ENCODE measurements at regions not wholly inside any gene's neighbourhood (a gene's known extent, or its start where the extent isn't known, plus 50 kb on each side); places are given as distances from the start of the nearest gene placed in this dataset.

DNA sequence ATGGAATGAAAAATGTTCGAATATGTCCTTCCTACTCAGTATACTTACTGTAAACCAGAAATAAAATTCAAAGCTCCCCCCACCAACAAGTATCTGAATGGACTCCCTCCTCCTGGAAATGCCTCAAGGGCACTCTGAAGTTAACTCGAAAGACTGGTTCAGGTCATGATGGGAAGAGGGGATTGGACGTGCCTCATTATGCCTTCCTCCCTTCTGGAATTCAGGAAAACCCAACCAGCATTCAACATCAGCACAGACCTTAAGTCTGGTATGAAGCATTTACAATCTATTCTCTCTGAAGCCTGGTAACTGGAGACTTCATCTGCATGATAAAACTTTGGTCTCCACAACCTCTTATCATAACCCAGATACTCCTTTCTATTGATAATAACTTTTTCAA, 428.3 kb upstream of the RAG2 start:
- TF ChIP-seq, protein P1, sequence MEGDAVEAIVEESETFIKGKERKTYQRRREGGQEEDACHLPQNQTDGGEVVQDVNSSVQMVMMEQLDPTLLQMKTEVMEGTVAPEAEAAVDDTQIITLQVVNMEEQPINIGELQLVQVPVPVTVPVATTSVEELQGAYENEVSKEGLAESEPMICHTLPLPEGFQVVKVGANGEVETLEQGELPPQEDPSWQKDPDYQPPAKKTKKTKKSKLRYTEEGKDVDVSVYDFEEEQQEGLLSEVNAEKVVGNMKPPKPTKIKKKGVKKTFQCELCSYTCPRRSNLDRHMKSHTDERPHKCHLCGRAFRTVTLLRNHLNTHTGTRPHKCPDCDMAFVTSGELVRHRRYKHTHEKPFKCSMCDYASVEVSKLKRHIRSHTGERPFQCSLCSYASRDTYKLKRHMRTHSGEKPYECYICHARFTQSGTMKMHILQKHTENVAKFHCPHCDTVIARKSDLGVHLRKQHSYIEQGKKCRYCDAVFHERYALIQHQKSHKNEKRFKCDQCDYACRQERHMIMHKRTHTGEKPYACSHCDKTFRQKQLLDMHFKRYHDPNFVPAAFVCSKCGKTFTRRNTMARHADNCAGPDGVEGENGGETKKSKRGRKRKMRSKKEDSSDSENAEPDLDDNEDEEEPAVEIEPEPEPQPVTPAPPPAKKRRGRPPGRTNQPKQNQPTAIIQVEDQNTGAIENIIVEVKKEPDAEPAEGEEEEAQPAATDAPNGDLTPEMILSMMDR (IDR thresholded peaks at IDR 0.05) = no peak
- Histone ChIP-seq H3K27ac (no peak overlapping the region), H3K4me2 (ENCODE audit: low read length) (no peak overlapping the region), H3K9me3 (ENCODE audit: control insufficient read depth, low read length) (no peaks in the 10 kb centered on the region), H3K36me3 (ENCODE audit: control insufficient read depth, insufficient read depth, low read length) (no peaks in the 10 kb centered on the region), H3K27me3 (ENCODE audit: control insufficient read depth, insufficient read depth, low read length) (no peaks in the 10 kb centered on the region), H2AFZ (no peak overlapping the region), H3K79me2 (no peaks in the 10 kb centered on the region), H3K9ac (no peak overlapping the region), H3K4me1 (no peaks in the 10 kb centered on the region), H3K4me3 (ENCODE audit: low read depth, low read length) (no peak overlapping the region)

DNA sequence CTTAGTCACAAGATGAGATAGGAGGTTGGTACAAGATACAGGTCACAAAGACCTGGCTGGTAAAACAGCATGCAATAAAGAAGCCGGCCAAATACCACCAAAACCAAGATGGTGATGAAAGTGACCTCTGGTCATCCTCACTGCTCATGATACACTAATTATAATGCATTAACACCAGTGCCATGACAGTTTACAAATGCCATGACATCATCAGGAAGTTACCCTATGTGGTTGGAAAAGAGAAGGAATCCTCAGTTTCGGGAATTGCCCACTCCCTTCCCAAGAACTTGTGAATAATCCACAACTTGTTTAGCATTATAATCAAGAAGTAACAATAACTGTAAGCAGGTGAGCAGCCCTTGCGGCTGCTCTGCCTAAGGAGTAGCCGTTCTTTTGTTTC, 408.5 kb upstream of the RAG2 start:
- Histone ChIP-seq H3K9ac (no peak overlapping the region), H2AFZ (no peak overlapping the region), H3K79me2 (no peaks in the 10 kb centered on the region), H3K27me3 (ENCODE audit: control insufficient read depth, insufficient read depth, low read length) (no peaks in the 10 kb centered on the region), H3K4me1 (no peaks in the 10 kb centered on the region), H3K4me2 (ENCODE audit: low read length) (no peak overlapping the region), H3K36me3 (ENCODE audit: control insufficient read depth, insufficient read depth, low read length) (no peaks in the 10 kb centered on the region), H3K4me3 (ENCODE audit: low read depth, low read length) (no peak overlapping the region), H3K27ac (no peak overlapping the region), H3K9me3 (ENCODE audit: control insufficient read depth, low read length) (no peaks in the 10 kb centered on the region)
- TF ChIP-seq, protein P1 (IDR thresholded peaks at IDR 0.05) = no peak

DNA sequence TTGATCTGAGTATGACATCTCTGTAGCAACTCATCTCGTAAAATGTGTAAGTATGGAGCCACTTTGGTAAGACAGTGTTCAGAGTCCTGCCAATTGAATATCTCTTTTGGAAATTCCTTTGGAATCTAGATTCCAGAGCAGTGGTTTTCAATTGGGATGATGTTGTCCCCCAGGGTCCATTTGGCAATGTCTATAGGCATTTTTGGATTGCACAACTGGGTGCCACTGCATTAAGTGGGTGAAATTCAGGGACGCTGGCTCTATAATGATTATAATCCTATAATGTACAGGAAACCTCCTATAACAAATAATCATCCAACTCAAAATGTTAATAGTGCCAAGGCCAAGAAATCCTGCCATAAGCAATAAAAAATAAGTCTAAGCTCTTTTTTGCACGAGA, 404.8 kb upstream of the RAG2 start:
- Histone ChIP-seq H3K27me3 (ENCODE audit: control insufficient read depth, insufficient read depth, low read length) (no peaks in the 10 kb centered on the region), H3K4me2 (ENCODE audit: low read length) (no peak overlapping the region), H3K4me1 (no peaks in the 10 kb centered on the region), H3K36me3 (ENCODE audit: control insufficient read depth, insufficient read depth, low read length) (no peaks in the 10 kb centered on the region), H3K9ac (no peak overlapping the region), H3K79me2 (no peaks in the 10 kb centered on the region), H2AFZ (no peak overlapping the region), H3K9me3 (ENCODE audit: control insufficient read depth, low read length) (no peaks in the 10 kb centered on the region), H3K27ac (no peak overlapping the region), H3K4me3 (ENCODE audit: low read depth, low read length) (no peak overlapping the region)
- TF ChIP-seq, protein P1 (IDR thresholded peaks at IDR 0.05) = no peak

DNA sequence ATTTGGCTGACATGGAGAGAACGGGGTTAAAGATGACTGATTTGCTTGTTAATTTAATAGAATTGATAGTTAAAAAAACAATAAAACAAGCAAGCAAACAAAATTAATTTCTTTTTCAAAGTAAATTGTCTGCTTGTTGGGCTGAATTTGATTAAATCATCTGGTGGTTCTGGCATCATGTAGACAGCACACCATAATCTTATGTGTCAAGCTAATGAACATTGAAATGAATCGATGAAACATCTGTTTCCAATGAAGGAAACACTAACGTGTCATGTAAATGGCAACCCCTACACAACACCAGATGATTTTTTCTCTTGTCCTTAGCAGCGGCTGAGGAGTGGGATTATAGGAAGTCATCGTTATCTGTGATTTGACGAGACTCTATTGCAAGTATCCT, 399.6 kb upstream of the RAG2 start:
- no peaks in the 10 kb centered on the region for H3K27me3 ChIP-seq (ENCODE audit: control insufficient read depth, insufficient read depth, low read length)
- no peak overlapping the region for H3K27ac ChIP-seq
- H3K4me1 ChIP-seq = no peaks in the 10 kb centered on the region
- no peak overlapping the region for H3K9ac ChIP-seq
- H3K36me3 ChIP-seq (ENCODE audit: control insufficient read depth, insufficient read depth, low read length) = no peaks in the 10 kb centered on the region
- H2AFZ ChIP-seq = no peak overlapping the region
- no peaks in the 10 kb centered on the region for H3K9me3 ChIP-seq (ENCODE audit: control insufficient read depth, low read length)
- no peak overlapping the region for H3K4me2 ChIP-seq (ENCODE audit: low read length)
- TF ChIP-seq, protein P1 (IDR thresholded peaks at IDR 0.05) = no peak
- H3K79me2 ChIP-seq = no peaks in the 10 kb centered on the region
- no peak overlapping the region for H3K4me3 ChIP-seq (ENCODE audit: low read depth, low read length)

DNA sequence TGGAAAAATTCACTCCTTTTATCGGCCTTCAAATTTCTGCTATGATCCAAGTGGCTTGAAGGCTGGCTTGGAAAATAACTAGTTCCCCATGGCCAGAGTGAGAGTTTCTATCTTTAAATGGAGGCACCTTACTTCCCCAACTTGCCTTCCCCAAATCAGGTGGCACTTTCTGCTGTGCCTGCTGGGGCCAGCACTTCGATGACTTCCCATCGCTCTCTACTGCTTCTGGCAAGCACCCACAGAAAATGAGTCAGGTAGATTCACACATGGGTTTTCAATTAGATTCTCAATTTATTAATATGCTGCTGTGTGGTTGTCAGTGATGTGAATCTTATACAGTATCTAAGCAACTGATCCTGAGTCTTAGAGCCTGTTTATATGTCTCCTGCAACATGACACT, 398.8 kb upstream of the RAG2 start:
- Histone ChIP-seq H3K27ac (no peak overlapping the region), H3K4me2 (ENCODE audit: low read length) (no peak overlapping the region), H3K4me1 (no peaks in the 10 kb centered on the region), H3K9me3 (ENCODE audit: control insufficient read depth, low read length) (no peaks in the 10 kb centered on the region), H3K9ac (no peak overlapping the region), H3K79me2 (no peaks in the 10 kb centered on the region), H3K36me3 (ENCODE audit: control insufficient read depth, insufficient read depth, low read length) (no peaks in the 10 kb centered on the region), H2AFZ (no peak overlapping the region), H3K27me3 (ENCODE audit: control insufficient read depth, insufficient read depth, low read length) (no peaks in the 10 kb centered on the region), H3K4me3 (ENCODE audit: low read depth, low read length) (no peak overlapping the region)
- TF ChIP-seq, protein P1 (IDR thresholded peaks at IDR 0.05) = no peak
